ENCODE measurements at regions not wholly inside any gene's neighbourhood (a gene's known extent, or its start where the extent isn't known, plus 50 kb on each side); places are given as distances from the start of the nearest gene placed in this dataset.

DNA sequence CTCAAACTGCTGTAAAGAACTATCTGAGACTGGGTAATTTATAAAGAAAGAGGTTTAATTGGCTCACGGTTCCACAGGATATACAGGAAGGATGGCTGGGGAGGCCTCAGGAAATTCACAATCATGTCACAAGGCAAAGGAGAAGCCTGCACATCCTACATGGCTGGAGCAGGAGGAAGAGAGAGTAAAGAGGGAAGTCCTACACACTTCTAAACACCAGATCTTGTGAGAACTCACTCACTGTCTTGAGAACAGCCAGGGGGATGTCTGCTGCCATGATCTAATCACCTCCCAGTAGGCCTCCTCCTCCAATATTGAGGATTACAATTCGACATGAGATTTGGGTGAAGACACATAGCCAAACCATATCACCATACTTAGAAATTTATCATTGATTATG, 1307.0 kb upstream of the GJE1 start:
- Mint-ChIP-seq H3K36me3 (ENCODE audit: insufficient read depth, unreplicated experiment) (no peaks in the 10 kb centered on the region), H3K9me3 (ENCODE audit: unreplicated experiment) (no peaks in the 10 kb centered on the region), H3K4me3 (ENCODE audit: unreplicated experiment) (no peak overlapping the region), H3K27me3 (ENCODE audit: insufficient read depth, unreplicated experiment) (no peaks in the 10 kb centered on the region), H3K27ac (ENCODE audit: low read depth, unreplicated experiment) (no peak overlapping the region), H3K4me1 (ENCODE audit: insufficient read depth, unreplicated experiment) (no peaks in the 10 kb centered on the region)
- no TSS peak for BruUV-seq (replicated peaks)
- DNase-seq (ENCODE audit: unreplicated experiment) = no peak
- intact Hi-C loops (cut with micrococcal nuclease) = no loop called here
- TF ChIP-seq, protein P1, sequence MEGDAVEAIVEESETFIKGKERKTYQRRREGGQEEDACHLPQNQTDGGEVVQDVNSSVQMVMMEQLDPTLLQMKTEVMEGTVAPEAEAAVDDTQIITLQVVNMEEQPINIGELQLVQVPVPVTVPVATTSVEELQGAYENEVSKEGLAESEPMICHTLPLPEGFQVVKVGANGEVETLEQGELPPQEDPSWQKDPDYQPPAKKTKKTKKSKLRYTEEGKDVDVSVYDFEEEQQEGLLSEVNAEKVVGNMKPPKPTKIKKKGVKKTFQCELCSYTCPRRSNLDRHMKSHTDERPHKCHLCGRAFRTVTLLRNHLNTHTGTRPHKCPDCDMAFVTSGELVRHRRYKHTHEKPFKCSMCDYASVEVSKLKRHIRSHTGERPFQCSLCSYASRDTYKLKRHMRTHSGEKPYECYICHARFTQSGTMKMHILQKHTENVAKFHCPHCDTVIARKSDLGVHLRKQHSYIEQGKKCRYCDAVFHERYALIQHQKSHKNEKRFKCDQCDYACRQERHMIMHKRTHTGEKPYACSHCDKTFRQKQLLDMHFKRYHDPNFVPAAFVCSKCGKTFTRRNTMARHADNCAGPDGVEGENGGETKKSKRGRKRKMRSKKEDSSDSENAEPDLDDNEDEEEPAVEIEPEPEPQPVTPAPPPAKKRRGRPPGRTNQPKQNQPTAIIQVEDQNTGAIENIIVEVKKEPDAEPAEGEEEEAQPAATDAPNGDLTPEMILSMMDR (IDR thresholded peaks at IDR 0.05; ENCODE audit: unreplicated experiment) = no peak
- ChIA-PET POLR2A (no interaction called here), CTCF (no interaction called here)

DNA sequence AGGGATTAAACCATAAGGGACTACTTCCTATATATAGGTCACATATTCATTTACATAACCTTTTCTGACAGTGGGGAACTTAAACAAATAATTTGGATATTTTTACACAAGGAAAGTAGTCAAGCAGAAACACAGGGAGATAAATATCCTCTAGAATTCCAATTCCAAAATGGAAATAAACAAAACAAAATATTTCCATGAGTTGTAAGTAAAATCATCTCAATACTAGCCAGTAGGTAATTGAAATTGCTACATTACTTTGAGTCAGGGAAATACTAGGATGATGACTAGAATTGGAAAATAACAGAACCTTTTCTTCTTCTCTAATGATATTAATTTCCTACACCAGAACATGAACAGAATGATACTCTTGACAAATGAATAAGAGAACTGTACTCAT, 1308.1 kb upstream of the GJE1 start:
- no peaks in the 10 kb centered on the region for H3K36me3 Mint-ChIP-seq (ENCODE audit: insufficient read depth, unreplicated experiment)
- no peak overlapping the region for H3K27ac Mint-ChIP-seq (ENCODE audit: low read depth, unreplicated experiment)
- no peaks in the 10 kb centered on the region for H3K27me3 Mint-ChIP-seq (ENCODE audit: insufficient read depth, unreplicated experiment)
- intact Hi-C loops (cut with micrococcal nuclease) = no loop called here
- TF ChIP-seq, protein P1 (IDR thresholded peaks at IDR 0.05; ENCODE audit: unreplicated experiment) = no peak
- no peak for DNase-seq (ENCODE audit: unreplicated experiment)
- no peaks in the 10 kb centered on the region for H3K4me1 Mint-ChIP-seq (ENCODE audit: insufficient read depth, unreplicated experiment)
- no peak overlapping the region for H3K4me3 Mint-ChIP-seq (ENCODE audit: unreplicated experiment)
- CTCF ChIA-PET = no interaction called here
- no peaks in the 10 kb centered on the region for H3K9me3 Mint-ChIP-seq (ENCODE audit: unreplicated experiment)
- POLR2A ChIA-PET = no interaction called here
- BruUV-seq (replicated peaks) = no TSS peak

DNA sequence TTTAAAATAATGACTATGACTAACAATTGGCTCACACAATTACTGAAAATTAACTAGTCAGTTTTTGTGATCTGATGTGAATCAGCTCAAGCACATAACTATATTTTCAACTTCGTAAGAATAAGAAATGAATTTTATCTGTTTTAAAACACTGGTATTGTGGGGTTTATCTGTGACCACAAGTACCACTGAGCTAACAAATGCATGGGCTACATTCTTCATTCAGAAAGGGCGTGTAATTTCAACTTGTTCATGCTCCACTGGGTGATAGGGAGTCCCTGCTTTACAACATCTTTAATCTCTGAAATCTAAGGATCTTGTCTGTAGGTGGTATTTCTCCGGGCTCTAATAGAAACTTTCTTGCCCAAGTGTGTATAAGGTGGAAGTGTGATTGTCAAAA, 1311.5 kb upstream of the GJE1 start:
- H3K36me3 Mint-ChIP-seq (ENCODE audit: insufficient read depth, unreplicated experiment) = no peaks in the 10 kb centered on the region
- ChIA-PET POLR2A (no interaction called here), CTCF (interaction anchor here (0.5 kb wide), 1 partner anchor 855 kb away, joined by 3 read pairs; no protein-coding TSS in a partner anchor)
- no TSS peak for BruUV-seq (replicated peaks)
- H3K9me3 Mint-ChIP-seq (ENCODE audit: unreplicated experiment) = no peaks in the 10 kb centered on the region
- no peaks in the 10 kb centered on the region for H3K27me3 Mint-ChIP-seq (ENCODE audit: insufficient read depth, unreplicated experiment)
- no peak for DNase-seq (ENCODE audit: unreplicated experiment)
- no peaks in the 10 kb centered on the region for H3K4me1 Mint-ChIP-seq (ENCODE audit: insufficient read depth, unreplicated experiment)
- TF ChIP-seq, protein P1 (IDR thresholded peaks at IDR 0.05; ENCODE audit: unreplicated experiment) = no peak
- H3K27ac Mint-ChIP-seq (ENCODE audit: low read depth, unreplicated experiment) = no peak overlapping the region
- no peak overlapping the region for H3K4me3 Mint-ChIP-seq (ENCODE audit: unreplicated experiment)
- intact Hi-C loops (cut with micrococcal nuclease) = no loop called here

DNA sequence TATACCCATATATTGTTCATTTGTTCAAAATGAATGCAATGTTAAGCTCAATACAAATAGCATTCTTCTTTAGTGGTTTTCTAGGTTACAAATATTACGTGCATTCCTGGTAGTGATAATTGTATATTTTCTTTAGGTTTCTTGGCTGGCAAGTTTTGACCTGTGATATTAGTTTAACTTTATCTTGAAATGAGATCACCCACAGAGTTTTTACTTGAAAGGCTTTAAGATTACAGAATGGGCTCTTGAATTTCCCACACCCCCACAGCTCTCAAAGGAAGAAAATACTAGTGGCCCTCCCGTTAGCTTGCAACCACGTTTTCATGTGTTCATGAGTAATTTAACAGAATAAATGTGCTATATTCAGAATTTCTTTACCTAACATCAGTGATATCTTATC, 1315.5 kb upstream of the GJE1 start:
- no TSS peak for BruUV-seq (replicated peaks)
- Mint-ChIP-seq H3K4me1 (ENCODE audit: insufficient read depth, unreplicated experiment) (no peaks in the 10 kb centered on the region), H3K36me3 (ENCODE audit: insufficient read depth, unreplicated experiment) (peaks cover 6% of the 10 kb centered on the region), H3K27ac (ENCODE audit: low read depth, unreplicated experiment) (no peak overlapping the region), H3K9me3 (ENCODE audit: unreplicated experiment) (no peaks in the 10 kb centered on the region), H3K4me3 (ENCODE audit: unreplicated experiment) (no peak overlapping the region), H3K27me3 (ENCODE audit: insufficient read depth, unreplicated experiment) (no peaks in the 10 kb centered on the region)
- intact Hi-C loops (cut with micrococcal nuclease) = no loop called here
- CTCF ChIA-PET = no interaction called here
- POLR2A ChIA-PET = interaction anchor here (0.7 kb wide), 1 partner anchor 214 kb away, joined by 3 read pairs; no protein-coding TSS in a partner anchor
- DNase-seq (ENCODE audit: unreplicated experiment) = no peak
- TF ChIP-seq, protein P1 (IDR thresholded peaks at IDR 0.05; ENCODE audit: unreplicated experiment) = no peak

Measured in MCF 10A (cell line).